Osteoblast (primary cell): ENCODE measurements at regions not wholly inside any gene's neighbourhood (a gene's known extent, or its start where the extent isn't known, plus 50 kb on each side); places are given as distances from the start of the nearest gene placed in this dataset.

Experiments
- DNase-seq: peaks from one replicate; pipeline ENCODE4 v3.0.0; 2011; ENCODE audit warnings: low spot score, mixed read lengths; ENCODE audit not compliant: insufficient read length; ENCODE audit errors: missing footprints
- H2AFZ ChIP-seq: 2 replicates; pipeline ENCODE4 v1.6.0; 2011; ENCODE audit warnings: mild to moderate bottlenecking, low read length
- H3K27ac ChIP-seq: 2 replicates; pipeline ENCODE4 v1.5.1; 2011; ENCODE audit warnings: mild to moderate bottlenecking, low read depth, low read length, moderate library complexity
- H3K27me3 ChIP-seq: 2 replicates; pipeline ENCODE4 v1.6.0; 2012; ENCODE audit warnings: mild to moderate bottlenecking, control low read depth, inconsistent platforms, low read length, moderate library complexity; ENCODE audit not compliant: insufficient read depth
- H3K36me3 ChIP-seq: 2 replicates; pipeline ENCODE4 v1.5.1; 2011; ENCODE audit warnings: mild to moderate bottlenecking, low read length, control low read depth, moderate library complexity; ENCODE audit not compliant: insufficient read depth
- H3K4me1 ChIP-seq: 2 replicates; pipeline ENCODE4 v1.5.1; 2011; ENCODE audit warnings: mild to moderate bottlenecking, low read length, control low read depth, moderate library complexity; ENCODE audit not compliant: insufficient read depth
- H3K4me2 ChIP-seq: 2 replicates; pipeline ENCODE4 v1.6.0; 2011; ENCODE audit warnings: mild to moderate bottlenecking, low read length; ENCODE audit not compliant: insufficient read depth
- H3K4me3 ChIP-seq: fragments of 200-600 bp; sonication (generic); 3 replicates; pipeline ENCODE4 v1.5.1; 2012; ENCODE audit warnings: mild to moderate bottlenecking, low read length, inconsistent platforms; ENCODE audit not compliant: insufficient read depth
- H3K79me2 ChIP-seq: 2 replicates; pipeline ENCODE4 v1.6.0; 2012; ENCODE audit warnings: mild to moderate bottlenecking, low read length, control low read depth, inconsistent platforms; ENCODE audit not compliant: insufficient read depth
- H3K9me3 ChIP-seq: 2 replicates; pipeline ENCODE4 v1.5.1; 2011; ENCODE audit warnings: low read depth, low read length, control low read depth
- H4K20me1 ChIP-seq: 2 replicates; pipeline ENCODE4 v1.6.0; 2012; ENCODE audit warnings: mild to moderate bottlenecking, low read length, control low read depth; ENCODE audit not compliant: insufficient read depth
- TF ChIP-seq, protein P1 (sequence below): IDR thresholded peaks from 2 replicates; pipeline ENCODE4 v1.5.1; 2011; ENCODE audit warnings: mild to moderate bottlenecking, low read depth, low read length, moderate library complexity; ENCODE audit errors: extremely low read depth

- no peak for DNase-seq
- H2AFZ ChIP-seq = no peak overlapping the region
- no peak overlapping the region for H3K4me2 ChIP-seq
- H3K9me3 ChIP-seq = peaks cover 2% of the 10 kb centered on the region
- TF ChIP-seq, protein P1, sequence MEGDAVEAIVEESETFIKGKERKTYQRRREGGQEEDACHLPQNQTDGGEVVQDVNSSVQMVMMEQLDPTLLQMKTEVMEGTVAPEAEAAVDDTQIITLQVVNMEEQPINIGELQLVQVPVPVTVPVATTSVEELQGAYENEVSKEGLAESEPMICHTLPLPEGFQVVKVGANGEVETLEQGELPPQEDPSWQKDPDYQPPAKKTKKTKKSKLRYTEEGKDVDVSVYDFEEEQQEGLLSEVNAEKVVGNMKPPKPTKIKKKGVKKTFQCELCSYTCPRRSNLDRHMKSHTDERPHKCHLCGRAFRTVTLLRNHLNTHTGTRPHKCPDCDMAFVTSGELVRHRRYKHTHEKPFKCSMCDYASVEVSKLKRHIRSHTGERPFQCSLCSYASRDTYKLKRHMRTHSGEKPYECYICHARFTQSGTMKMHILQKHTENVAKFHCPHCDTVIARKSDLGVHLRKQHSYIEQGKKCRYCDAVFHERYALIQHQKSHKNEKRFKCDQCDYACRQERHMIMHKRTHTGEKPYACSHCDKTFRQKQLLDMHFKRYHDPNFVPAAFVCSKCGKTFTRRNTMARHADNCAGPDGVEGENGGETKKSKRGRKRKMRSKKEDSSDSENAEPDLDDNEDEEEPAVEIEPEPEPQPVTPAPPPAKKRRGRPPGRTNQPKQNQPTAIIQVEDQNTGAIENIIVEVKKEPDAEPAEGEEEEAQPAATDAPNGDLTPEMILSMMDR = no peak
- H3K4me1 ChIP-seq = no peaks in the 10 kb centered on the region
- no peak overlapping the region for H3K27ac ChIP-seq
- no peaks in the 10 kb centered on the region for H3K27me3 ChIP-seq
- H3K36me3 ChIP-seq = no peaks in the 10 kb centered on the region
- H3K79me2 ChIP-seq = no peaks in the 10 kb centered on the region
- H3K4me3 ChIP-seq = no peak overlapping the region
- H4K20me1 ChIP-seq = no peaks in the 10 kb centered on the region
These were observed 90.7 kb downstream of the XCL2 start for GRCh38 chr1:168453056-168453455.

DNA sequence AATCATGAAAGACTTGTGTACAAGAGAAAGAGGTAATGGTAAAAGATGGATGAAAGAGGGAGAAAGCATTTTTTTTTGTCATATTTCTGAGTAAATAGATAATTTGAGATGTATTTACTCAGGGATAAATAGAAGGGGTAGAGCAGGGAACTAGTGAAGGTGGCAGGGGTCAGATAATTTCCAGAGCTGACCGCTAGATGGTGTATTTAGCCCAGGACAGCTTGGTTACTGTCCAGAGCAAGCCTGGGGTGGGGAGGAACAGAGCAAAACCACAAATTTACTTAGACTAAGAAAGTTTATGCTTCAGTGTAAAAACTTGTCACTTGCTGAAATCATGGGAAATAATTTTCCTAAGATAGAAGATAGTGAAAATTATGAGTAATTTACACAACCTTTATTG is 91.5 kb downstream of the XCL2 start:
- TF ChIP-seq, protein P1 = peak; percentile 18

GRCh38 chr1:168447871-168448270 is 95.9 kb downstream of the XCL2 start:
- no peak overlapping the region for H3K4me2 ChIP-seq
- H2AFZ ChIP-seq = no peak overlapping the region
- no peaks in the 10 kb centered on the region for H4K20me1 ChIP-seq
- H3K27me3 ChIP-seq = no peaks in the 10 kb centered on the region
- peaks cover 2% of the 10 kb centered on the region for H3K9me3 ChIP-seq
- no peak overlapping the region for H3K27ac ChIP-seq
- no peaks in the 10 kb centered on the region for H3K36me3 ChIP-seq
- TF ChIP-seq, protein P1 = no peak
- no peak for DNase-seq
- no peaks in the 10 kb centered on the region for H3K4me1 ChIP-seq
- H3K4me3 ChIP-seq = no peak overlapping the region
- no peaks in the 10 kb centered on the region for H3K79me2 ChIP-seq

More for the DNA sequence above, 91.5 kb downstream of the XCL2 start:
- Histone ChIP-seq H3K4me3 (no peak overlapping the region), H3K36me3 (no peaks in the 10 kb centered on the region), H3K27me3 (no peaks in the 10 kb centered on the region), H3K4me1 (no peaks in the 10 kb centered on the region), H2AFZ (no peak overlapping the region), H3K27ac (no peak overlapping the region), H3K9me3 (peaks cover 2% of the 10 kb centered on the region), H4K20me1 (no peaks in the 10 kb centered on the region), H3K79me2 (no peaks in the 10 kb centered on the region), H3K4me2 (no peak overlapping the region)
- DNase-seq = no peak

DNA sequence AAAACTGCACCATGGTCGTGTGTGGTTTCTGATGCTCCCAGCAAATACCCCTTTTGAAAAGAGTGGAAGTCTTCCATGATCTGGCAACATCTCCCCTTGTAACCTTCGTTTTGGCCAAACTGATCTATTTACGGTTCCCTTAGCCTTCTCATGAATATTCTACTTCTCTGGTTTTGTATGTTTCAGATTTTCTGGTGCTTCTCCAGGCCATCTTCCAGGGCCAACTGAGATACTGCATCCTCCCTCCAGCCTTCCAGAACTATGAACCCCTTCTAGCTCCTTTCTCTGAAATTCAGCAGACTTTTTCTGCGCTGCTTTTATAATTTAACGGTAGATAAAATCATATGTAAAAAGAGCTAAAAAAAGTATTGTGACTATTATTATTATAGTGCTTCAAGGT is 97.7 kb downstream of the XCL2 start:
- H3K27ac ChIP-seq = no peak overlapping the region
- H2AFZ ChIP-seq = no peak overlapping the region
- TF ChIP-seq, protein P1 = no peak
- no peaks in the 10 kb centered on the region for H3K36me3 ChIP-seq
- H3K4me2 ChIP-seq = no peak overlapping the region
- no peak overlapping the region for H3K4me3 ChIP-seq
- no peaks in the 10 kb centered on the region for H3K4me1 ChIP-seq
- no peaks in the 10 kb centered on the region for H3K27me3 ChIP-seq
- H3K9me3 ChIP-seq = no peaks in the 10 kb centered on the region
- H4K20me1 ChIP-seq = no peaks in the 10 kb centered on the region
- H3K79me2 ChIP-seq = no peaks in the 10 kb centered on the region
- no peak for DNase-seq
